NCI-H2227 (cell line): ENCODE measurements at regions not wholly inside any gene's neighbourhood (a gene's known extent, or its start where the extent isn't known, plus 50 kb on each side); places are given as distances from the start of the nearest gene placed in this dataset.

Source experiments
- DNase-seq: peaks from one replicate; lab custom pipeline; 2025; ENCODE audit not compliant: unreplicated experiment; lab: John Stamatoyannopoulos, UW

- no peak for DNase-seq
Measured at GRCh38 chr7:155201325-155202087, 96.2 kb upstream of the INSIG1 start.

GRCh38 chr7:155202106-155202871 lies 95.4 kb upstream of the INSIG1 start:
- no peak for DNase-seq

GRCh38 chr7:155203059-155203881 lies 94.4 kb upstream of the INSIG1 start:
- DNase-seq: no peak

- DNase-seq: no peak
Measured at GRCh38 chr7:155203882-155204691, 93.6 kb upstream of the INSIG1 start.

- no peak for DNase-seq
Measured at GRCh38 chr7:155204744-155205367, 92.8 kb upstream of the INSIG1 start.

- no peak for DNase-seq
Measured at GRCh38 chr7:155205368-155206317, 92.0 kb upstream of the INSIG1 start.

- DNase-seq: no peak
Measured at GRCh38 chr7:155206318-155207020, 91.2 kb upstream of the INSIG1 start.

- DNase-seq: no peak
Measured at GRCh38 chr7:155207326-155208002, 90.2 kb upstream of the INSIG1 start.

GRCh38 chr7:155208681-155209477 lies 88.8 kb upstream of the INSIG1 start:
- DNase-seq: no peak

GRCh38 chr7:155209478-155210319 lies 88.0 kb upstream of the INSIG1 start:
- no peak for DNase-seq

- DNase-seq: no peak
Measured at GRCh38 chr7:155210356-155210755, 87.3 kb upstream of the INSIG1 start.

- no peak for DNase-seq
Measured at GRCh38 chr7:155211173-155211572, 86.5 kb upstream of the INSIG1 start.

GRCh38 chr7:155211761-155212160 lies 85.9 kb upstream of the INSIG1 start:
- no peak for DNase-seq

GRCh38 chr7:155212301-155213015 lies 85.2 kb upstream of the INSIG1 start:
- DNase-seq: no peak

GRCh38 chr7:155213385-155213784 lies 84.3 kb upstream of the INSIG1 start:
- no peak for DNase-seq
